ENCODE measurements at regions not wholly inside any gene's neighbourhood (a gene's known extent, or its start where the extent isn't known, plus 50 kb on each side); places are given as distances from the start of the nearest gene placed in this dataset.

- H2AFZ ChIP-seq (ENCODE audit: low read depth, low read length) = no peak overlapping the region
- H3K9ac ChIP-seq (ENCODE audit: low read length) = no peak overlapping the region
- H3K27me3 ChIP-seq (ENCODE audit: insufficient read depth, low read depth, low read length) = no peaks in the 10 kb centered on the region
- no peak overlapping the region for H3K27ac ChIP-seq (ENCODE audit: low read length)
- H4K20me1 ChIP-seq (ENCODE audit: insufficient read depth) = no peaks in the 10 kb centered on the region
- H3K4me3 ChIP-seq (ENCODE audit: low read length) = no peak overlapping the region
- H3K79me2 ChIP-seq (replicated peaks; ENCODE audit: insufficient read depth, low read length) = no peaks in the 10 kb centered on the region
- no peak overlapping the region for H3K4me2 ChIP-seq (ENCODE audit: low read length)
- H3F3A ChIP-seq (ENCODE audit: insufficient read depth, low read length, poor library complexity, severe bottlenecking) = no peaks in the 10 kb centered on the region
- TF ChIP-seq POLR2AphosphoS5 (IDR thresholded peaks at IDR 0.05) (no peak), CTCF (IDR thresholded peaks at IDR 0.05; ENCODE audit: poor library complexity, severe bottlenecking) (no peak), REST (IDR thresholded peaks at IDR 0.05; ENCODE audit: borderline replicate concordance) (no peak), RAD21 (conservative IDR thresholded peaks at IDR 0.05) (no peak), EP300 (conservative IDR thresholded peaks at IDR 0.05; ENCODE audit: poor library complexity, severe bottlenecking) (no peak)
- H3K36me3 ChIP-seq (ENCODE audit: insufficient read depth, low read length) = no peaks in the 10 kb centered on the region
- no peaks in the 10 kb centered on the region for H3K9me2 ChIP-seq (ENCODE audit: insufficient read depth, low read length)
- no peaks in the 10 kb centered on the region for H3K9me3 ChIP-seq (ENCODE audit: low read length)
These were observed 254.4 kb upstream of the ZPLD1 start for GRCh38 chr3:102180280-102180931.

GRCh38 chr3:102181175-102181920 is 253.5 kb upstream of the ZPLD1 start:
- no peaks in the 10 kb centered on the region for H3K27me3 ChIP-seq (ENCODE audit: insufficient read depth, low read depth, low read length)
- no peak overlapping the region for H3K4me3 ChIP-seq (ENCODE audit: low read length)
- no peak overlapping the region for H3K4me2 ChIP-seq (ENCODE audit: low read length)
- H2AFZ ChIP-seq (ENCODE audit: low read depth, low read length) = no peak overlapping the region
- no peaks in the 10 kb centered on the region for H3F3A ChIP-seq (ENCODE audit: insufficient read depth, low read length, poor library complexity, severe bottlenecking)
- H3K9me2 ChIP-seq (ENCODE audit: insufficient read depth, low read length) = no peaks in the 10 kb centered on the region
- TF ChIP-seq RAD21 (conservative IDR thresholded peaks at IDR 0.05) (no peak), REST (IDR thresholded peaks at IDR 0.05; ENCODE audit: borderline replicate concordance) (no peak), EP300 (conservative IDR thresholded peaks at IDR 0.05; ENCODE audit: poor library complexity, severe bottlenecking) (no peak), TAF1 (IDR thresholded peaks at IDR 0.05; ENCODE audit: low read depth) (no peak), EZH2 (IDR thresholded peaks at IDR 0.05; ENCODE audit: borderline replicate concordance, insufficient read depth, low read length, poor library complexity, severe bottlenecking) (no peak), POLR2AphosphoS5 (IDR thresholded peaks at IDR 0.05) (no peak), CTCF (IDR thresholded peaks at IDR 0.05; ENCODE audit: poor library complexity, severe bottlenecking) (no peak), SMC3 (conservative IDR thresholded peaks at IDR 0.05; ENCODE audit: poor library complexity) (no peak), MXI1 (conservative IDR thresholded peaks at IDR 0.05; ENCODE audit: poor library complexity, severe bottlenecking) (no peak)
- H3K9me3 ChIP-seq (ENCODE audit: low read length) = no peaks in the 10 kb centered on the region
- no peaks in the 10 kb centered on the region for H3K36me3 ChIP-seq (ENCODE audit: insufficient read depth, low read length)
- no peak overlapping the region for H3K27ac ChIP-seq (ENCODE audit: low read length)
- H3K79me2 ChIP-seq (replicated peaks; ENCODE audit: insufficient read depth, low read length) = no peaks in the 10 kb centered on the region
- no peak overlapping the region for H3K9ac ChIP-seq (ENCODE audit: low read length)
- no peaks in the 10 kb centered on the region for H4K20me1 ChIP-seq (ENCODE audit: insufficient read depth)
